ENCODE measurements at regions not wholly inside any gene's neighbourhood (a gene's known extent, or its start where the extent isn't known, plus 50 kb on each side); places are given as distances from the start of the nearest gene placed in this dataset.

DNA sequence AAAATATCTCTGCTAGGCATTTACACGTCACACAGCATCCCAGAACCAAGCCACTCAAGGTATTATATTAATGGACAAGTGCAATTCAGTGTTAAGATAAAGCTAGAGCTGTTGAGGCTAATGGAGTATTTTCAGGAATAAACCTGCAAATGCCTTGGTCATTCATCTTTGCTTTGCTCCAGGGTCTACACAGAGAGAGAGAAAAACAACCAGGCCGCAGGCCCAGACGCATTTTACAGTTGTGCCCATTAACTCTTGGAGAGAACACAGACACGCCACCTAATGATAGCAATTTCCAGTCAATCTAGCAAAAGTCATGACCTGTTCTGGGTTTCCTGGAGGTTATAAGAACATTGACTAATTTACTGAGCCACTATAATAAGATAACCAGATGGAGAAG lies 829.3 kb downstream of the LRRTM4 start:
- TF ChIP-seq, protein P1, sequence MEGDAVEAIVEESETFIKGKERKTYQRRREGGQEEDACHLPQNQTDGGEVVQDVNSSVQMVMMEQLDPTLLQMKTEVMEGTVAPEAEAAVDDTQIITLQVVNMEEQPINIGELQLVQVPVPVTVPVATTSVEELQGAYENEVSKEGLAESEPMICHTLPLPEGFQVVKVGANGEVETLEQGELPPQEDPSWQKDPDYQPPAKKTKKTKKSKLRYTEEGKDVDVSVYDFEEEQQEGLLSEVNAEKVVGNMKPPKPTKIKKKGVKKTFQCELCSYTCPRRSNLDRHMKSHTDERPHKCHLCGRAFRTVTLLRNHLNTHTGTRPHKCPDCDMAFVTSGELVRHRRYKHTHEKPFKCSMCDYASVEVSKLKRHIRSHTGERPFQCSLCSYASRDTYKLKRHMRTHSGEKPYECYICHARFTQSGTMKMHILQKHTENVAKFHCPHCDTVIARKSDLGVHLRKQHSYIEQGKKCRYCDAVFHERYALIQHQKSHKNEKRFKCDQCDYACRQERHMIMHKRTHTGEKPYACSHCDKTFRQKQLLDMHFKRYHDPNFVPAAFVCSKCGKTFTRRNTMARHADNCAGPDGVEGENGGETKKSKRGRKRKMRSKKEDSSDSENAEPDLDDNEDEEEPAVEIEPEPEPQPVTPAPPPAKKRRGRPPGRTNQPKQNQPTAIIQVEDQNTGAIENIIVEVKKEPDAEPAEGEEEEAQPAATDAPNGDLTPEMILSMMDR (IDR thresholded peaks at IDR 0.05; ENCODE audit: borderline replicate concordance, extremely low read depth, low read length, poor library complexity, severe bottlenecking), result no peak
- TF ChIP-seq EZH2 (IDR thresholded peaks at IDR 0.05; ENCODE audit: borderline replicate concordance, low read depth, low read length, severe bottlenecking), result no peak
